SK-MEL-5 (cell line): ENCODE measurements at regions not wholly inside any gene's neighbourhood (a gene's known extent, or its start where the extent isn't known, plus 50 kb on each side); places are given as distances from the start of the nearest gene placed in this dataset.
A peak's percentile ranks its signal among the peaks of the same experiment; 100 is the strongest.

Source experiments
- DNase-seq: peaks from one replicate; pipeline ENCODE4 v3.0.0-alpha.2; 2016; ENCODE audit warnings: low read depth, low spot score
- in situ Hi-C: cut with HindIII; loops from 2 replicates; pipeline ENCODE4 v1.10.0; 2016; ENCODE audit warnings: low sequenced_read_pairs, high pct_unique_total_duplicates, low pct_unique_long_range_greater_than_20kb

DNA sequence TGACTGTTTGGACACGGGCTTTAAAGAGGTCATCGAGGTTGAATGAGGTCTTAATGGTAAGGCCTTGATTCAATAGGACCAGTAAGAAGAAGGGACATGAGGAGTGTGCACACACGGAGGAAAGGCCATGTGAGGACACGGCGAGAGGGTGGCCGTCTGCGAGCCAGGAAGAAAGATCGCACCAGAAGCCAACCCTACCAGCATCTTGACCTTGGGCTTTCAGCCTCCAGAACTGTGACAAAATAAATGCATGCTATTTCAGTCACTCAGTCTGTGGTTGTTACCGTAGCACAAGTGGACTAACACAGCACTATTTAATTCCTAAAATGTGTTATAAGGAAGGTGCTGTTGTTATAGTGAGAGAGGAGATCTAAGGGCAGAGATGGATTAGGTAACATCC lies 468.6 kb upstream of the FAT1 start:
- DNase-seq: no peak
- in situ Hi-C loops: no loop called here

DNA sequence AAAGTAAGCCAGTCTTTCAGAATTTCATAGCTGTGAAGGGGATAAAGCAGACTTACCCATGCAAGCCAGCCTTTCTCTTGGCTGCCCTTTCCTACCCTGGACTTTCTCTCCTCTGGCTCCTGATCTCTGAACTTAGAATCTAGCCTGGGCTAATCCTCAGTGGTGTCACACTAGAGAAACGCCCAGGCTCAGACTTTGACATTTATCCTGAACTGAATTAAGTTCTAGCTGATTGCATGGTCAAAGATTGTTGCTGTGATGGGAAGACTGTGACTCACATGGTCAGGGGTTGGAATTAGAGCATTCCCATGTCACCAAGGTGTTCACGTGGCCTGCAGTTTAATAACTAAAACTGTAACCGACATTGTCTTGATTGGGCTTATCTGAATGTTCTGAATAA lies 469.5 kb upstream of the FAT1 start:
- no peak for DNase-seq
- in situ Hi-C loops: no loop called here

DNA sequence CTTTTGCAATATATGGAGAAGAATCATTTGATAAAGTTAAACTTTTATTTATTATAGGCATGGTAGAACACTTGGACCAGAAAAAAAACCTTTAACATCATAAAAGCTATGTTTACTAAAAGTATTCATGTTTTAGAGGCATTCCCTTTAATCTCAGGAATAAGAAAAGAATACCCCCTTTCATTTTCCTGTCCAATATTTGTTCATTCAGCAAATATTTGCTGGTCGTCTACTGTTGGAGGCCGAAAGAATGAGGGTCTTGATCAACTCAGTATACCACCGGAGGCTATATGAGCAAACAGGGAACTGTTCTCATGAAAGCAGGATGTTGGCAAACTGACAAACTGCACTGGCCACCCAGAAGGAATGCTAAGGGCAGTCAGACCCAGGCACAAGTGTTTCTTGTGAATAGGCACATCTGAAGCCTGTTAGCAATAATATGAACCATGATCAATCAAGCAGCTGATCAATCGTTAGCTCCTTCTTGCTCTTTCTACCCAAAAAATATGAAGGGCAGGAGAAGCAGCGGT lies 480.8 kb upstream of the FAT1 start:
- peak; percentile 55 for DNase-seq
- in situ Hi-C loops: no loop called here

DNA sequence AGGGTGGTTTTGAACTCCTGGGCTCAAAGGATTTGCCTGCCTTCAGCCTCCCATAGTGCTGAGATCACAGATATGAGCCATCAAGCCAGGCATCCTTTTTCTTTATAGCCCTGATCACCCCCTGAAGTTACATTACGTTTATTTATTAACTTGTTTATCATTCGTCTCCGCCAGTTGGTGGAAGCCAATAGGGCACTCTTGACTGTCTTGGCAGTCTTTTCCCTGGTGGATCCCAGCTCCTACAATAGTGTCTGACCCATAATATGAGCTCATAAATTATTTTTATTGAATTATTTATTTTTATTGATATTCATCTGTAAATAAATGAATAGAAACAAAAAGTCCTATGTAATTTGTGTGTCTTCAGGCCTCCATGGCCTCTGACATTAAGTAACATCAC lies 484.3 kb upstream of the FAT1 start:
- in situ Hi-C loops: no loop called here
- no peak for DNase-seq

DNA sequence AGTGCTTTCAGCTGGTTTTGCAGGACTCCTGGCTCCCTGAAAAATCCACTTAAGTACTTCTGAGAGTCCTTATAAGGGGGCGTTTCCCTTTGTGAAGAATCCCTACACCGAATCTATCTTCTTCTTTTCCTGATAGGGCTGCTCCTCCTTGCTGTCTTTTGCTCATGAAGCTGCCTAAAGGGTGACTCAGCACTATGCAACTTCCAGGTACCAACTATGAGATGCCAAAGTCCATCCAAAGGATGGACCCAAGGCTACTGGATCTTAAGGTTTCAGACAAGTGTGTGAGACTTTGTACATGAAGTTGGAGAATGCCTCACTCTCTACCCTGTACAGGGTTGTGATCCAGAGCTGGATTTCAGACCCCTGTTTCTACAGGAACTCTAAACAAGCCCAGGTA lies 485.0 kb upstream of the FAT1 start:
- no peak for DNase-seq

DNA sequence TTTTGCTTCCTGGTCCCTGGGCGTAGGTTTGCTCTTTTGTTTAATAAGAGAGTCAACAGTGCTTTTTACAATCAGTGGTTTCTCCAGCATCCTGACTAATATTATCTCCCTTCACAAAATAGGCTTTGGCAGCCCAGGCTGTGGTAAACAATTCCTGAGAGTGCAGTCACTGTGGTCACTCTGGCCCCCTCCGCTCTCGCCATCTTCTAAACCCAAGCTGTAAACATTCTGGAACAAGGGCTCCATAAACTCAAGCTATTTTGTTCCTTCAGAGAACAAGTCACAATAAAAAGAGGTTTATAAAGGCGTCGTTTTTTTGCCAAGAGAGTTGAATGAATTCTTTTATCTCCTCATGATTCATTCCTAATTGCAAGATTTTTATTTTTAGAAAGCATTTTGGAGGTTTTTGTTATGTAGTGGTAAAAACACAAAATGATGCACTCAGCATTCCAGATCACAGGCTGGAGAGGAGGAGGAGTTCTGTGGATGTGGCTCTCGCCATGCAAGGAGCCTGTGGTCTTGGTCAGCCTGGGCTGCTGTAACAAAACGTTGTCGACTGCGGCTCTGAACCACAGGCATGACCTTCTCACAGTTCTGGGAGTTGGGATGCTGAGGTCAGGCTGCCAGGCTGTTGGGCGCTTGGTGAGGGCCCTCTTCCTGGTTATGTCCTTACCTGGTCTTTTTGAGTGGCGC lies 486.4 kb upstream of the FAT1 start:
- DNase-seq: no peak
- in situ Hi-C loops: no loop called here

More for the DNA sequence above, 485.0 kb upstream of the FAT1 start:
- in situ Hi-C loops: no loop called here

DNA sequence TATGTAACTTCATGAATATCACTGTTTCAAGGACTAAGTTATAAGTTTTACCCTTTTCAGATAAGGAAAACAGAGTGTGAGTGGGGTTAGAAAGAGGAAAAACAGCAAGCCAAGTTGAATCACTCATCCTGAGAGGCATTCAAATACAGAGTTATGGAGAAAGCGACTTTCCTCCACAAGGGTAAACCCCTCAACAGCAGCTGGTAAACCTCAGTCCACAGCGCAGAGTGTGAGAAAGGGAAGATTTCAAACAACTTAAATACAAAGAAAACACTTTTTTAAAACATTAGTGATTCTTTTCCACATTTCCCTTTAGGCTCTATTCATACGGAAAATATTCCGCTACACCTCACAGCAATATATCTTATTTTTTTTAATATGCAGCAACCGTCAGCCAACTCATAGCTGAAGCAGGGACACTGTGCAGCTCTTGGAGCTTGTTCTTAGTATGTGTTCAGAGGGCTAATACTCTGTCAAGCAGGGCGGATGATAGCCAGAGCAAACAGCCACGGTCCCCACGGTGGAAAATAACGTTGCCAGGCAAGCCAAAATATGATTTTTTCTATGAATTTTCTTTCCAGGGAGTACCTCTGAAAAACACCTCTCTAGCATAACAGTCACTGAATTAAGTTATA lies 488.9 kb upstream of the FAT1 start:
- in situ Hi-C loops: no loop called here
- DNase-seq: no peak

DNA sequence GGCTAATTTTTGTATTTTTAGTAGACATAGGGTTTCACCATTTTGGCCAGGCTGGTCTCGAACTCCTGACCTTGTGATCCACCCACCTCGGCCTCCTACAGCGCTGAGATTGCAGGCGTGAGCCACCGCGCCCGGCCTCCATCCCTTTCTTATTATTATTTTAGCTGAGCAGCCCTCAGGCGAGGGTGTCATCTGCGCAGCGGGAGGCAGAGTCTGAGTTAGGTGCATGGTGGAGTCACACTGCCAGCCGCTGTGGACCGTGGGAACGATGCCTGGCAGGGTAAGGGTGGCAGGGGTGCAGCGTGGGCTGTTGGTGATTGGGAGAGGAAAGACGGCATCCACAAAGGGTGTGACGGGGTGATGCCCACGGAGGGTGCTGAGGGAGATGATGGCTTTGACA lies 491.8 kb upstream of the FAT1 start:
- in situ Hi-C loops: no loop called here

DNA sequence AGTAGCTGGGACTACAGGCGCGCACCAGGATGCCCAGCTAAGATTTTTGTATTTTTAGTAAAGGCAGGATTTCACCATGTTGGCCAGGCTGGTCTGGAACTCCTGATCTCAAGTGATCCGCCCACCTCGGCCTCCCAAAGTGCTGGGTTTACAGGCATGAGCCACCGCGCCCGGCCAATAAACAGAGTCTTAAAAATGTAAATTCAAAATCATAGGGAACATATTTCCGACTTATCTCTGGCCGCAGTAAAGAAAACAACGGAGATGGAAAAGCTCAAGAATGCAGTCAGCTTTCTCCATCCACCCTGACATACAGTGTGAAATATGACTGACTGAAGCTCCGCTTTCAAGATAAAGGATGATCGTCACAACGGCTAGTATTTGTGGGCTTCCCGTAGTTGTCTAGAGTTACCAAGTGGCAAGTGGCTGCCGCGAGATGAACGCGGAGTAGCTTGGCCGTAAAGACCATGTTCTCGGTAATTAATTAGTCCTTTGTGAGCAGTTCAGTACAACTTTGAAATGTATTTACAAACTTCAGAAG lies 495.1 kb upstream of the FAT1 start:
- in situ Hi-C loops: no loop called here
- no peak for DNase-seq

More for the DNA sequence above, 491.8 kb upstream of the FAT1 start:
- no peak for DNase-seq

DNA sequence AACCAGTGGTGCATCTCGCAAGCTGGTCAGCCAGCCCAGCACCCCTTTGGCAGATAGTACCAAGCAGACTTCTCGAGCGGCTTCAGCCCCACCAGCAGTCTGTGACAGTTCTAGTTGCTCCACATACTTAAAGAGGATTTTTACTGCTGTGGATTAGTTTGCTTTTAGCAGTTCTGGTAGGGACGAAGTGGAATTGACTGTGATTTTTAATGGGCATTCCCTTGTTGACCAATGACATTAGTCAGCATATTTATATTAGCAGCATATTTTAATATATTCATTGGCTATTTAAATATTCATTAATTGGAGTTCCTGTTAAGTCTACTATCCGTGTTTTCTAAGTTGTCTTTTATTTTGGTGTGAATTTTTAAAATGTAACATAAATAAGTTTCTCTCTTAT lies 500.9 kb upstream of the FAT1 start:
- in situ Hi-C loops: no loop called here
- DNase-seq: no peak

DNA sequence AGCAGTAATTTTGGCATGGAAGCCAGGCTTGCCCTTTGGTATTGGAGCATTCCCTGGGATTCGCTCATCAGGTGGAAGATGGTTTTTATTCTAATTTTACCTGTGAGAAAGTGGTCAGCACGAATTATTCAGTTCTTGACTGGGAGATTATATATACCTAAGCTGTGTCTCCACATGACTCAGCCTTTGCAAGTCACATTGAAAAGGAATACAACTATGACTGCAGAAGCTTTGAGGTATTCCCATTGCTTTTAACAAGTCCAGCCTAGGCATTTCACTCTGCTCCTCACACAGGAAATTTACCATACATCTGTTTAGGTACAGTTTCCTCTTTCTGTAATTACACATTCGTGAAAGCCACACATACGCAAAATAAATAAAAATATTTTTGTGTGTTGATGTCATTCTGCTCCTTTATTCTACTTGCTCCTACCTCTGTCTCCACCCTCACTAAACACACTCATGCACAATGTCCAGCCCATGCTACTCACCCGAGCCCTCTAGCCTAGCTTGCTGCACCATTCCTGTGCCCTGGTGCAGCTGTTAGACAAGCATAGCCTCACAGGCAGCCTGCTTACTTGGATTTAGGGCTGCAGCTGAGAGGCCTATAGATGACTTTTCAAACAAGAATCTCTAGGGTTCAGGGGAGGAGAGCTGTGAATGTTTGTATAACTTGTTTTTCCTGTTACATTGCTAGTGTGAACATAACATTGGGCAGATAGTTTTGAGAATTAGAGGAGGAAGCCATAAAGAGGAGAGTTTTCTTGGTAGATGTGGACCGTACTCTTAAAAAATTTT lies 504.4 kb upstream of the FAT1 start:
- in situ Hi-C loops: no loop called here
- no peak for DNase-seq

DNA sequence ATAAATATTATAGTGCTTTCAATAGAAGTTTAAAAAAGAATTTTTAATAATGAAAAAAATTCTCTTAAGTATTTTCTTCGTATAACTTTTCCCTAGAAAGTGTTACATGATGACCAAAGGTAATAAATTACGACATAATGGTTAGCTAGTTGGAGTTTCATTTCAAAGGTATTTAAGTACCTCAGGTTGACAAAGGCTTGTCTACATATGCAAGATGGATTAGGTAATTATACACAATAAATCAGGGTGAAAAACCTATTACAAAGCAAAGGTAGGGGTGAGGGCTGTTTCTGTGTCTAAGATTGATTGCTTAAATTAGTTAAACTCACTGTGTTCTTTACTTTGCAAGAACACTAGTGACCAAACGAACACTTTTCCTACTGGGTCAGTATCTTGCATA lies 508.5 kb upstream of the FAT1 start:
- no peak for DNase-seq
- in situ Hi-C loops: no loop called here

DNA sequence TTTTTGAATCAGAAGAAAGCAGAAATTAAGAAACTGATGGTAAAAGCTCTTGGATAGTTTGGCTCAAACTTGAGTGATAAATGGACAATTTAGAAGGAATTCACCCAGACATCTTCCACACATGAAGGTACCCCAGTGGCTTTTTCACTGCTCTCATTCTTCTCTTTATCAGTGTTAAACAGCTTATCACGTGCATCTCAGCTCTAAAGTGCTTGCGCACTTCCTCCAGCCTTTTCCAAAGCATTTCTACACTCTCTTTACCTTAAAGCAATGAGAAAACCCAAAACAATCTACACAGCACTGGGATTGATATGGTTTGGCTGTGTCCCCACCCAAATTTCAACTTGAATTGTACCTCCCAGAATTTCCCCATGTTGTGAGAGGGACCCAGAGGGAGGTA lies 509.1 kb upstream of the FAT1 start:
- in situ Hi-C loops: no loop called here
- DNase-seq: no peak

DNA sequence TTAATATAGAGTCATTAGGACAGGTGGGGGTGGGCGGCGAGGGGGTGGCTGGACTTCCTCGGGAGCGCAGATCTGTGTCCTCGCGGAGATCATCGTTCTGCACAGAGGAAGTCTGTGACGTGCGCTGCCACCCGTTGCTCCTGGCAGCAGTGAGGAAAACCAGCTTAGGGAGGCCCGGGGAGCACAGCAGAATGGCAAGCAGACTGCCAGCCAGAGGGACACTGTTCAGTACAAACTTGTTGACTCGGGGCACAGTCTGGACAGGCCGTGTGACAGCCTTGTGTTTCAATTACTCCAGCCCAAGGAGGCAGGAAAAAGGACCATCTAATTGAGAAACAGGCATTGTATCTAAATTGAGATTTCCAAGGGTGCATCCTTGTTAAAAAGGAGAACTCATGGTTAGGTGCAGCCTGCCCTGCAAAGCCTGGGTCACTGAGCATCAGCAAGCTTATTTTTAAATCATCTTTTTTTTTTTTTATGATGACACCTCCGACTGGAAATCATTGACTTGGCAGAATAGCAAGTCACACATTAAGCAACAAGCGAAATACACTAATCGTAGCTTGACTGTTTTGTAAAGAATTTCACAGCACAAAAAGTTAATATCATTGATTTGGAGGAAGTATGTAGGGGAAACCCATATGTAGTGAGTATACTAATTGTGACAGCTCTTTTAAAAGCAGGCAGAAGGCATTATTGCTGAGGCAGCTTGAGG lies 512.0 kb upstream of the FAT1 start:
- DNase-seq: no peak
- in situ Hi-C loops: no loop called here

DNA sequence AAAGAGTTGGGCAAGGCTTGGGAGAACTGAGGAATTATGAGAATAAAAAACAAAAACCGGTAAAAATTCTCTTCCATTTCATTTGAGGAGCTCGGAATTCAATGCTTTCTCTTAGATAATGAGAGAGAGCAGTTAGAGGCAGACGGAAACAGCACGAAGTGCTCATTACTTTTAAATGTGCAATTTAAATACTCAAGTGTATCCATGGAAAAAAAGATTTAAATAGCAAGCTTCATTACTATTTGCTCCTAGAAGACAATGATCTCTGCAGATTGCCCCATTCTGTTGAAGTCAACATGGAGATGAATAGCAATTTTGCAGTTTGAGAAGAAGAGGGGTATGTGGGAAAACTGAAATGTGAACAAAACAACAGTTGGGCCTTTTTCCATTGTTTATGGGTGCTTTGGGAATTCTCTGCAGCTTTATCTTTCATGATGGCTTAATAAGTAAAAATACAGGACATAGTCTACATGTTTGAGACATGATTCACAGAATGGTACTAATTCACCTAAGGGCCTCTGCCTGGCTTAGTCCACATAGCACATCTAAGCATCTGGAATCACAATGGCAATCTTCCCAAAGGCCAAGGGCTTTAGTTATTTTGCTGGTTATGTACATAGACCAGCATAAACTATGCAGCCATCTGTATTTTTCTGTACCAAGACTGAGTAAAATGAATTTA lies 512.7 kb upstream of the FAT1 start:
- in situ Hi-C loops: no loop called here
- no peak for DNase-seq

DNA sequence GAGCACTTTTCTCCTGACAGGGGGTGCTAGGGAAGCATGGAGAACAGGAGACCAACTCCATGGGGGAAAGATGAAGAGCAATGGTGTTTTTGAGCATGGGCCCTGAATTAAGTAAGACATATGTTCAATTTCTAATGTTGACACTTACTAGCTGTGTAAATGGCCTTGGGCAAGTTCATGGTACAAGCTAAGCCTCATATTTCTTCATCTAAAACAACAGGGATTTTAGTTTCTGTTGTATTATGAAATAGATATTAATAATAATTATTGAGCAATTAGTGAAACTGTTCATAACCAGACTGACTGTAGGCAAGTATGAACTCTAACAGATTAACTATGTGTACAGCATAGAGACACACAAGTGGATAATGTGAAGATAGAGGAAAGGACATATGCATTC lies 515.0 kb upstream of the FAT1 start:
- in situ Hi-C loops: no loop called here
- no peak for DNase-seq

DNA sequence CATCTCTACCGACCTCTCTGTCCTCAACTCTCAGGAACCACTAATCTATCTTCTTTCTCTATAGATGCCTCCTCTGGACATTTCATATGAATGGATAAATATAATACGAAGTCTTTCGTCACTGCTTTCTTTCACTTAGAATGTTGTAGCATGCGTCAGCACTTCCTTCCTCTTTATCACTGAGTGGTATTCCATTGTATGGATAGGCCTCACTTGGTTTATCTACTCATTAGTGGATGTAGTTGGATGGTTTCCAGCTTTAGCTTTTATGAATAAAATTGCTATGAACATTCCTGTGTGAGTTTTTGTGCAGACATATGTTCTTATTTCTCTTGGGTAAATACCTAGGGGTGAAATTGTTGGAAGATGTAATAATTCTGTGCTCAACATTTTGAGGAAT lies 528.2 kb upstream of the FAT1 start:
- in situ Hi-C loops: no loop called here
- DNase-seq: no peak
